ENCODE measurements at regions not wholly inside any gene's neighbourhood (a gene's known extent, or its start where the extent isn't known, plus 50 kb on each side); places are given as distances from the start of the nearest gene placed in this dataset.

- no peak overlapping the region for H3K4me3 Mint-ChIP-seq
- ATAC-seq (no peak), DNase-seq (no peak)
- H3K27me3 Mint-ChIP-seq: no peaks in the 10 kb centered on the region
- H3K27ac Mint-ChIP-seq: no peak overlapping the region
- ChIA-PET POLR2A (no interaction called here), CTCF (no interaction called here)
- H3K4me1 Mint-ChIP-seq: no peaks in the 10 kb centered on the region
- no peaks in the 10 kb centered on the region for H3K36me3 Mint-ChIP-seq (ENCODE audit: low read depth)
- intact Hi-C loops (cut with DNase I, micrococcal nuclease): no loop called here
- H3K9me3 Mint-ChIP-seq (ENCODE audit: low read depth): peaks cover 20% of the 10 kb centered on the region
These were observed 374.6 kb downstream of the RAB28 start for GRCh38 chr4:13109536-13109935.

- no peak for ATAC-seq
- intact Hi-C loops (cut with DNase I, micrococcal nuclease): no loop called here
- no peak overlapping the region for H3K27ac Mint-ChIP-seq
- no peaks in the 10 kb centered on the region for H3K27me3 Mint-ChIP-seq
- no peak overlapping the region for H3K4me3 Mint-ChIP-seq
- no peak for DNase-seq
- no peaks in the 10 kb centered on the region for H3K4me1 Mint-ChIP-seq
- ChIA-PET CTCF (interaction anchor here (0.8 kb wide), 1 partner anchor 8 kb away, joined by 4 read pairs; no protein-coding TSS in a partner anchor), POLR2A (no interaction called here)
- H3K9me3 Mint-ChIP-seq (ENCODE audit: low read depth): peaks cover 20% of the 10 kb centered on the region
- H3K36me3 Mint-ChIP-seq (ENCODE audit: low read depth): no peaks in the 10 kb centered on the region
These were observed 376.0 kb downstream of the RAB28 start for GRCh38 chr4:13108096-13108495.

- H3K4me3 Mint-ChIP-seq: no peak overlapping the region
- DNase-seq (no peak), ATAC-seq (no peak)
- ChIA-PET CTCF (no interaction called here), POLR2A (no interaction called here)
- intact Hi-C loops (cut with DNase I, micrococcal nuclease): no loop called here
- peaks cover 6% of the 10 kb centered on the region for H3K9me3 Mint-ChIP-seq (ENCODE audit: low read depth)
- no peaks in the 10 kb centered on the region for H3K4me1 Mint-ChIP-seq
- no peaks in the 10 kb centered on the region for H3K27me3 Mint-ChIP-seq
- no peak overlapping the region for H3K27ac Mint-ChIP-seq
- H3K36me3 Mint-ChIP-seq (ENCODE audit: low read depth): no peaks in the 10 kb centered on the region
These were observed 380.6 kb downstream of the RAB28 start for GRCh38 chr4:13103382-13104015.

- no peak overlapping the region for H3K4me3 Mint-ChIP-seq
- no peaks in the 10 kb centered on the region for H3K27me3 Mint-ChIP-seq
- CTCF ChIA-PET: no interaction called here
- H3K27ac Mint-ChIP-seq: no peak overlapping the region
- no peaks in the 10 kb centered on the region for H3K4me1 Mint-ChIP-seq
- POLR2A ChIA-PET: no interaction called here
- H3K9me3 Mint-ChIP-seq (ENCODE audit: low read depth): no peaks in the 10 kb centered on the region
- intact Hi-C loops (cut with DNase I, micrococcal nuclease): no loop called here
- H3K36me3 Mint-ChIP-seq (ENCODE audit: low read depth): no peaks in the 10 kb centered on the region
- DNase-seq (no peak), ATAC-seq (no peak)
These were observed 381.9 kb downstream of the RAB28 start for GRCh38 chr4:13102092-13102742.

- Mint-ChIP-seq H3K4me1 (no peaks in the 10 kb centered on the region), H3K9me3 (ENCODE audit: low read depth) (no peaks in the 10 kb centered on the region), H3K27me3 (no peaks in the 10 kb centered on the region), H3K27ac (no peak overlapping the region), H3K4me3 (no peak overlapping the region), H3K36me3 (ENCODE audit: low read depth) (no peaks in the 10 kb centered on the region)
- DNase-seq (no peak), ATAC-seq (no peak)
- POLR2A ChIA-PET: no interaction called here
- CTCF ChIA-PET: no interaction called here
- intact Hi-C loops (cut with DNase I, micrococcal nuclease): no loop called here
These were observed 386.2 kb downstream of the RAB28 start for GRCh38 chr4:13097971-13098370.

GRCh38 chr4:13095722-13096121 lies 388.4 kb downstream of the RAB28 start:
- Mint-ChIP-seq H3K9me3 (ENCODE audit: low read depth) (no peaks in the 10 kb centered on the region), H3K4me3 (no peak overlapping the region), H3K27ac (no peak overlapping the region), H3K4me1 (no peaks in the 10 kb centered on the region), H3K27me3 (no peaks in the 10 kb centered on the region), H3K36me3 (ENCODE audit: low read depth) (no peaks in the 10 kb centered on the region)
- intact Hi-C loops (cut with DNase I, micrococcal nuclease): no loop called here
- POLR2A ChIA-PET: interaction anchor here (0.7 kb wide), 1 partner anchor 11 kb away, joined by 4 read pairs; no protein-coding TSS in a partner anchor
- ATAC-seq: no peak
- CTCF ChIA-PET: no interaction called here
- DNase-seq: no peak

- H3K4me1 Mint-ChIP-seq: no peaks in the 10 kb centered on the region
- CTCF ChIA-PET: no interaction called here
These were observed 391.0 kb downstream of the RAB28 start for GRCh38 chr4:13093170-13093569.

GRCh38 chr4:13092702-13093101 lies 391.4 kb downstream of the RAB28 start:
- ATAC-seq (no peak), DNase-seq (no peak)
- Mint-ChIP-seq H3K4me1 (no peaks in the 10 kb centered on the region), H3K36me3 (ENCODE audit: low read depth) (no peaks in the 10 kb centered on the region), H3K4me3 (no peak overlapping the region), H3K27me3 (peaks cover 4% of the 10 kb centered on the region), H3K27ac (no peak overlapping the region), H3K9me3 (ENCODE audit: low read depth) (no peaks in the 10 kb centered on the region)
- intact Hi-C loops (cut with DNase I, micrococcal nuclease): no loop called here
- POLR2A ChIA-PET: no interaction called here
- CTCF ChIA-PET: interaction anchor here (0.6 kb wide), 1 partner anchor 1288 kb away, joined by 3 read pairs; no protein-coding TSS in a partner anchor

More at GRCh38 chr4:13093170-13093569, 391.0 kb downstream of the RAB28 start:
- Mint-ChIP-seq H3K4me3 (no peak overlapping the region), H3K27me3 (peaks cover 4% of the 10 kb centered on the region), H3K9me3 (ENCODE audit: low read depth) (no peaks in the 10 kb centered on the region), H3K27ac (no peak overlapping the region), H3K36me3 (ENCODE audit: low read depth) (no peaks in the 10 kb centered on the region)
- intact Hi-C loops (cut with DNase I, micrococcal nuclease): no loop called here
- no peak for DNase-seq
- ATAC-seq: no peak
- POLR2A ChIA-PET: no interaction called here

- no peaks in the 10 kb centered on the region for H3K4me1 Mint-ChIP-seq
- H3K27me3 Mint-ChIP-seq: peaks cover 4% of the 10 kb centered on the region
- ChIA-PET CTCF (no interaction called here), POLR2A (no interaction called here)
- intact Hi-C loops (cut with DNase I, micrococcal nuclease): no loop called here
- no peaks in the 10 kb centered on the region for H3K9me3 Mint-ChIP-seq (ENCODE audit: low read depth)
- H3K36me3 Mint-ChIP-seq (ENCODE audit: low read depth): no peaks in the 10 kb centered on the region
- no peak overlapping the region for H3K27ac Mint-ChIP-seq
- ATAC-seq (no peak), DNase-seq (no peak)
- no peak overlapping the region for H3K4me3 Mint-ChIP-seq
These were observed 394.5 kb downstream of the RAB28 start for GRCh38 chr4:13089659-13089998.

GRCh38 chr4:13088726-13089658 lies 395.1 kb downstream of the RAB28 start:
- Mint-ChIP-seq H3K4me3 (no peak overlapping the region), H3K4me1 (no peaks in the 10 kb centered on the region), H3K9me3 (ENCODE audit: low read depth) (no peaks in the 10 kb centered on the region), H3K27me3 (peaks cover 4% of the 10 kb centered on the region), H3K27ac (no peak overlapping the region), H3K36me3 (ENCODE audit: low read depth) (no peaks in the 10 kb centered on the region)
- DNase-seq (no peak), ATAC-seq (no peak)
- intact Hi-C loops (cut with DNase I, micrococcal nuclease): no loop called here
- ChIA-PET CTCF (no interaction called here), POLR2A (interaction anchor here (0.6 kb wide), 1 partner anchor 1517 kb away, joined by 3 read pairs; no protein-coding TSS in a partner anchor)

- peaks cover 3% of the 10 kb centered on the region for H3K36me3 Mint-ChIP-seq (ENCODE audit: low read depth)
- ATAC-seq (no peak), DNase-seq (no peak)
- peaks cover 8% of the 10 kb centered on the region for H3K9me3 Mint-ChIP-seq (ENCODE audit: low read depth)
- POLR2A ChIA-PET: no interaction called here
- H3K4me1 Mint-ChIP-seq: no peaks in the 10 kb centered on the region
- CTCF ChIA-PET: no interaction called here
- H3K27me3 Mint-ChIP-seq: peaks cover 4% of the 10 kb centered on the region
- no peak overlapping the region for H3K27ac Mint-ChIP-seq
- H3K4me3 Mint-ChIP-seq: no peak overlapping the region
- intact Hi-C loops (cut with DNase I, micrococcal nuclease): no loop called here
These were observed 397.1 kb downstream of the RAB28 start for GRCh38 chr4:13087041-13087440.

- Mint-ChIP-seq H3K9me3 (ENCODE audit: low read depth) (peaks cover 22% of the 10 kb centered on the region), H3K4me3 (no peak overlapping the region)
- no peak for DNase-seq
These were observed 399.9 kb downstream of the RAB28 start for GRCh38 chr4:13084210-13084609.

More at GRCh38 chr4:13084210-13084609, 399.9 kb downstream of the RAB28 start:
- no peaks in the 10 kb centered on the region for H3K4me1 Mint-ChIP-seq
- intact Hi-C loops (cut with DNase I, micrococcal nuclease): no loop called here
- no peak overlapping the region for H3K27ac Mint-ChIP-seq
- POLR2A ChIA-PET: no interaction called here
- peaks cover 4% of the 10 kb centered on the region for H3K27me3 Mint-ChIP-seq
- peaks cover 3% of the 10 kb centered on the region for H3K36me3 Mint-ChIP-seq (ENCODE audit: low read depth)
- ATAC-seq: no peak
- CTCF ChIA-PET: no interaction called here

Data from activated CD4-positive, alpha-beta T cell treated with anti-CD3 and anti-CD28 coated beads for 36 hours (primary cell).